ENCODE measurements at regions not wholly inside any gene's neighbourhood (a gene's known extent, or its start where the extent isn't known, plus 50 kb on each side); places are given as distances from the start of the nearest gene placed in this dataset.

- TF ChIP-seq CEBPB (IDR thresholded peaks at IDR 0.05; ENCODE audit: borderline replicate concordance in 1 of 2, low read depth in 2 of 2, low read length in 2 of 2) = no peak
- TF ChIP-seq RUNX3 (IDR thresholded peaks at IDR 0.05; ENCODE audit: low read length) = peak; percentile 34
- TF ChIP-seq MLLT1 (IDR thresholded peaks at IDR 0.05) = peak; percentile 89
Measured at GRCh38 chr15:47296881-47297280, 420.4 kb upstream of the SEMA6D start (continued).

- no peak for FAIRE-seq
- BruUV-seq (replicated peaks) = no TSS peak
Measured at GRCh38 chr15:47299846-47300434, 417.4 kb upstream of the SEMA6D start.

More at GRCh38 chr15:47299846-47300434, 417.4 kb upstream of the SEMA6D start:
- no peaks in the 10 kb centered on the region for H3K79me2 ChIP-seq (ENCODE audit: control insufficient read depth, insufficient read depth, low read length)
- H4K20me1 ChIP-seq (ENCODE audit: control insufficient read depth, insufficient read depth) = no peaks in the 10 kb centered on the region
- intact Hi-C loops (cut with micrococcal nuclease; ENCODE audit: unreplicated experiment) (no loop called here), in situ Hi-C loops (cut with MboI) (no loop called here)
- no peaks in the 10 kb centered on the region for H3K27me3 ChIP-seq (replicated peaks in 1 of 2; ENCODE audit: control insufficient read depth in 2 of 2, insufficient read depth in 2 of 2, low read length in 1 of 2)
- ChIA-PET CTCF (no interaction called here), RAD21 (ENCODE audit: unreplicated experiment) (no interaction called here), POLR2A (no interaction called here), SMC1A (ENCODE audit: uncharacterized antibody, unreplicated experiment) (interaction anchor here (0.7 kb wide), 1 partner anchor 11 kb away, joined by 3 read pairs; no protein-coding TSS in a partner anchor)
- no peaks in the 10 kb centered on the region for H3K36me3 ChIP-seq (ENCODE audit: control insufficient read depth in 2 of 2, insufficient read depth in 2 of 2, low read length in 1 of 2)
- H3K4me3 ChIP-seq = no peak overlapping the region
- TF ChIP-seq ASH2L (IDR thresholded peaks at IDR 0.05; ENCODE audit: borderline replicate concordance, low read depth) (no peak), CREB1 (IDR thresholded peaks at IDR 0.05; ENCODE audit: low read depth) (no peak), KDM1A (IDR thresholded peaks at IDR 0.05; ENCODE audit: borderline replicate concordance) (no peak), ZNF687 (IDR thresholded peaks at IDR 0.05) (no peak), JUND (IDR thresholded peaks at IDR 0.05; ENCODE audit: low read depth, low read length) (no peak), FOXK2 (IDR thresholded peaks at IDR 0.05) (no peak), SPI1 (IDR thresholded peaks at IDR 0.05; ENCODE audit: borderline replicate concordance, insufficient read depth, low read depth, low read length) (no peak), NFYA (IDR thresholded peaks at IDR 0.05; ENCODE audit: borderline replicate concordance, low read depth, low read length) (no peak), SUPT20H (IDR thresholded peaks at IDR 0.05; ENCODE audit: borderline replicate concordance, control insufficient read depth, low read depth, low read length) (no peak), RELA (IDR thresholded peaks at IDR 0.05; ENCODE audit: borderline replicate concordance, partially characterized antibody) (no peak)
- H3K4me2 ChIP-seq (ENCODE audit: control insufficient read depth, insufficient read depth) = no peak overlapping the region
- H3K4me1 ChIP-seq (ENCODE audit: control insufficient read depth, insufficient read depth, low read length) = no peaks in the 10 kb centered on the region
- H3K9ac ChIP-seq (ENCODE audit: control insufficient read depth, insufficient read depth, low read length) = no peak overlapping the region
- H2AFZ ChIP-seq (ENCODE audit: control insufficient read depth, low read depth, low read length) = no peak overlapping the region
- ATAC-seq = no peak
- 24% methylated on average over 5 of the region's 5 CpGs for WGBS (ENCODE audit: insufficient coverage, insufficient replicate concordance, low lambda C conversion rate, missing lambda C conversion rate)
- H3K27ac ChIP-seq (ENCODE audit: control insufficient read depth, insufficient read depth) = no peak overlapping the region
- no peak for DNase-seq (ENCODE audit: low read depth, low spot score)
- H3K9me3 ChIP-seq (replicated peaks; ENCODE audit: control insufficient read depth, insufficient read depth, low read length) = no peaks in the 10 kb centered on the region; the same call in 2 of the 3 replicates

Data from GM12878 (cell line).